Activated CD8-positive, alpha-beta memory T cell treated with anti-CD3 and anti-CD28 coated beads, Interleukin-2, amount 10 ng/mL, durations not matched to agents 7 days and 5 days (primary cell): ENCODE measurements at regions not wholly inside any gene's neighbourhood (a gene's known extent, or its start where the extent isn't known, plus 50 kb on each side); places are given as distances from the start of the nearest gene placed in this dataset.

ENCODE experiments used
- ATAC-seq: fragments of 150-1000 bp; cut with Tn5 transposase; one replicate; pipeline ENCODE4 v1.10.0; 2021; ENCODE audit warnings: moderate library complexity
- CTCF ChIA-PET: fragments of 350-600 bp; sonication (Branson Sonifier 250); formaldehyde crosslinking; loops from one replicate; lab custom pipeline; 2021; ENCODE audit warnings: antibody characterized with exemption; lab: Charles Lee
- DNase-seq: peaks from one replicate; pipeline ENCODE4 v3.0.0-alpha.2; 2020
- H3K27ac Mint-ChIP-seq: one replicate; pipeline ENCODE4 v1.8.0; 2021; ENCODE audit warnings: mild to moderate bottlenecking, mixed read lengths
- H3K27me3 Mint-ChIP-seq: one replicate; pipeline ENCODE4 v1.8.0; 2021; ENCODE audit warnings: mixed read lengths
- H3K36me3 Mint-ChIP-seq: one replicate; pipeline ENCODE4 v1.8.0; 2021; ENCODE audit warnings: mild to moderate bottlenecking, mixed read lengths
- H3K4me1 Mint-ChIP-seq: one replicate; pipeline ENCODE4 v1.8.0; 2021; ENCODE audit warnings: mixed read lengths
- H3K4me3 Mint-ChIP-seq: one replicate; pipeline ENCODE4 v1.8.0; 2021; ENCODE audit warnings: mild to moderate bottlenecking, moderate library complexity, mixed read lengths
- H3K9me3 Mint-ChIP-seq: one replicate; pipeline ENCODE4 v1.8.0; 2022; ENCODE audit warnings: low read depth, mixed read lengths

- peaks cover 3% of the 10 kb centered on the region for H3K4me1 Mint-ChIP-seq
- no peaks in the 10 kb centered on the region for H3K36me3 Mint-ChIP-seq
- H3K27me3 Mint-ChIP-seq = peaks cover 5% of the 10 kb centered on the region
- no peaks in the 10 kb centered on the region for H3K9me3 Mint-ChIP-seq
- H3K27ac Mint-ChIP-seq = no peak overlapping the region
- no peak overlapping the region for H3K4me3 Mint-ChIP-seq
- CTCF ChIA-PET = interaction anchor here (1.1 kb wide), 1 partner anchor 15 kb away, joined by 4 read pairs; no protein-coding TSS in a partner anchor
- DNase-seq (no peak), ATAC-seq (no peak)
Observed at GRCh38 chr9:84224246-84224645, 116.3 kb downstream of the SLC28A3 start.
